HepG2 (cell line): ENCODE measurements at regions not wholly inside any gene's neighbourhood (a gene's known extent, or its start where the extent isn't known, plus 50 kb on each side); places are given as distances from the start of the nearest gene placed in this dataset.

Experiments used
- FOSL2 ChIP-seq: sonication (generic); formaldehyde crosslinking; IDR thresholded peaks from 2 replicates; pipeline ENCODE4 v1.4.0; 2020; ENCODE audit warnings: missing genetic modification reagents
- FOXA3 ChIP-seq: IDR thresholded peaks from 2 replicates; pipeline ENCODE4 v1.6.1; 2016; ENCODE audit warnings: missing genetic modification reagents, missing compliant biosample characterization
- HOXD1 ChIP-seq: sonication (generic); formaldehyde crosslinking; IDR thresholded peaks from 2 replicates; pipeline ENCODE4 v1.5.0; 2020; ENCODE audit warnings: missing genetic modification reagents
- MAF1 ChIP-seq: sonication (generic); formaldehyde crosslinking; IDR thresholded peaks from 2 replicates; pipeline ENCODE4 v1.5.0; 2020; ENCODE audit warnings: missing genetic modification reagents, borderline replicate concordance
- MEIS2 ChIP-seq: sonication (generic); formaldehyde crosslinking; IDR thresholded peaks from 2 replicates; pipeline ENCODE4 v1.9.0; 2021; ENCODE audit warnings: mild to moderate bottlenecking, missing genetic modification reagents
- MIER2 ChIP-seq: IDR thresholded peaks from 2 replicates; pipeline ENCODE4 v1.6.1; 2016; ENCODE audit warnings: missing biosample characterization, missing genetic modification reagents
- MYC ChIP-seq: sonication (generic); formaldehyde crosslinking; IDR thresholded peaks from 2 replicates; pipeline ENCODE4 v1.9.0; 2021; ENCODE audit warnings: missing genetic modification reagents, borderline replicate concordance
- RXRA ChIP-seq: sonication (generic); formaldehyde crosslinking; IDR thresholded peaks from 2 replicates; pipeline ENCODE4 v1.5.1; 2020; ENCODE audit warnings: missing genetic modification reagents
- SALL2 ChIP-seq: sonication (generic); formaldehyde crosslinking; IDR thresholded peaks from 2 replicates; pipeline ENCODE4 v1.8.1; 2023; ENCODE audit warnings: mild to moderate bottlenecking, missing genetic modification reagents, inconsistent platforms
- SMC3 ChIP-seq: IDR thresholded peaks from 2 replicates; pipeline ENCODE4 v1.6.1; 2011; ENCODE audit warnings: low read length, improper control_type of control experiment
- STAG1 ChIP-seq: sonication (generic); formaldehyde crosslinking; IDR thresholded peaks from 2 replicates; pipeline ENCODE4 v1.4.0; 2020; ENCODE audit warnings: missing genetic modification reagents
- TEAD2 ChIP-seq: sonication (generic); formaldehyde crosslinking; IDR thresholded peaks from 2 replicates; pipeline ENCODE4 v1.9.0; 2021; ENCODE audit warnings: missing genetic modification reagents
- ZNF180 ChIP-seq: sonication (generic); formaldehyde crosslinking; IDR thresholded peaks from 2 replicates; pipeline ENCODE4 v1.4.0; 2020; ENCODE audit warnings: low read depth, missing genetic modification reagents, borderline replicate concordance
- ZNF644 ChIP-seq: IDR thresholded peaks from 2 replicates; pipeline ENCODE4 v1.6.1; 2016; ENCODE audit warnings: low read depth
- TF ChIP-seq, protein P1 (sequence below): sonication (generic); formaldehyde crosslinking; conservative IDR thresholded peaks from 2 replicates; pipeline ENCODE4 v1.5.0; 2020; ENCODE audit warnings: missing genetic modification reagents
- TF ChIP-seq, protein P2 (sequence below): sonication (generic); formaldehyde crosslinking; IDR thresholded peaks from 2 replicates; pipeline ENCODE4 v1.4.0; 2020; ENCODE audit warnings: missing genetic modification reagents
- TF ChIP-seq, protein P3 (sequence below): sonication (generic); formaldehyde crosslinking; IDR thresholded peaks from 2 replicates; pipeline ENCODE4 v1.8.1; 2023; ENCODE audit warnings: mild to moderate bottlenecking, inconsistent platforms, moderate library complexity, missing genetic modification reagents, borderline replicate concordance
- TF ChIP-seq, protein P4 (sequence below): sonication (generic); formaldehyde crosslinking; IDR thresholded peaks from 2 replicates; pipeline ENCODE4 v1.4.0; 2020; ENCODE audit warnings: missing genetic modification reagents
- TF ChIP-seq, protein P5 (sequence below): sonication (generic); formaldehyde crosslinking; IDR thresholded peaks from 2 replicates; pipeline ENCODE4 v1.4.0; 2020; ENCODE audit warnings: missing genetic modification reagents, borderline replicate concordance
- TF ChIP-seq, protein P6 (sequence below): sonication (generic); formaldehyde crosslinking; IDR thresholded peaks from 2 replicates; pipeline ENCODE4 v1.5.0; 2020; ENCODE audit warnings: missing genetic modification reagents
- TF ChIP-seq, protein P7 (sequence below): sonication (generic); formaldehyde crosslinking; IDR thresholded peaks from 2 replicates; pipeline ENCODE4 v1.5.0; 2020; ENCODE audit warnings: missing genetic modification reagents

DNA sequence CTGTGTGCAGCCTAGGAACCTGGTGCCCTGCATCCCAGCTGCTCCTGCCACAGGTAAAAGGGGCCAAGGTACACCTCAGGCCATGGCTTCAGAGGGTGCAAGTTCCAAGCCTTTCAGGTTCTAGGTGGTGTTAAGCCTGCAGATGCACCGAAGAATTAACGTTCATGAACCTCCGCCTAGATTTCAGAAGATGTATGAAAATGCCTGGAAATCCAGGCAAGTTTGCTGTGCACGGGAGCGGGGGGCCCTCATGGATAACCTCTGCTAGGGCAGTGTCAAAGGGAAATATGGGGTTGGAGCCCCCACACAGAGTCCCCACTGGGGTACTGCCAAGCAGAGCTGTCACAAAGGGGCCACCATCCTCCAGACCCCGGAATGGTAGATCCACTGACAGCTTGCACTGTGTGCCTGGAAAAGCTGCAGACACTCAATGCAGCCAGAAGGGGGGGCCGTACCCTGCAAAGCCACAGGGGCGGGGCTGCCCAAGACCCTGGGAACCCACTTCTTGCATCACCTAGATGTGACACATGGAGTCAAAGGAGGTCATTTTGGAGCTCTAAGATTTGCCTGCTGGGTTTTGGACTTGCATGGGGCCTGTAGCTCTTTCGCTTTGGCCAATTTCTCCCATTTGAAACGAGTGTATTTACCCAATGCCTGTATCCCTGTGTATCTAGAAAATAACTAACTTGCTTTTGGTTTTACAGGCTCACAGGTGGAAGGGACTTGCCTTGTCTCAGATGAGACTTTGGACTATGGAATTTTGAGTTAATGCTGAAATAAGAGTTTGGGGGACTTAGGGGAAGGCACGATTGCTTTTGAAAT is 145.2 kb upstream of the C1QTNF3 start (continued):
- TF ChIP-seq, protein P1, sequence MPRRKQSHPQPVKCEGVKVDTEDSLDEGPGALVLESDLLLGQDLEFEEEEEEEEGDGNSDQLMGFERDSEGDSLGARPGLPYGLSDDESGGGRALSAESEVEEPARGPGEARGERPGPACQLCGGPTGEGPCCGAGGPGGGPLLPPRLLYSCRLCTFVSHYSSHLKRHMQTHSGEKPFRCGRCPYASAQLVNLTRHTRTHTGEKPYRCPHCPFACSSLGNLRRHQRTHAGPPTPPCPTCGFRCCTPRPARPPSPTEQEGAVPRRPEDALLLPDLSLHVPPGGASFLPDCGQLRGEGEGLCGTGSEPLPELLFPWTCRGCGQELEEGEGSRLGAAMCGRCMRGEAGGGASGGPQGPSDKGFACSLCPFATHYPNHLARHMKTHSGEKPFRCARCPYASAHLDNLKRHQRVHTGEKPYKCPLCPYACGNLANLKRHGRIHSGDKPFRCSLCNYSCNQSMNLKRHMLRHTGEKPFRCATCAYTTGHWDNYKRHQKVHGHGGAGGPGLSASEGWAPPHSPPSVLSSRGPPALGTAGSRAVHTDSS (CRISPR knock-in tag) = 0 out of 2 replicates have a peak, but pooled peaks have one; percentile 82
- 0 out of 2 replicates have a peak, but pooled peaks have one; percentile 71 for TF ChIP-seq TEAD2 (CRISPR knock-in tag)
- TF ChIP-seq, protein P2, sequence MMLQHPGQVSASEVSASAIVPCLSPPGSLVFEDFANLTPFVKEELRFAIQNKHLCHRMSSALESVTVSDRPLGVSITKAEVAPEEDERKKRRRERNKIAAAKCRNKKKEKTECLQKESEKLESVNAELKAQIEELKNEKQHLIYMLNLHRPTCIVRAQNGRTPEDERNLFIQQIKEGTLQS = peak; percentile 42; the same call in 1 of the 2 replicates
- TF ChIP-seq SALL2 (CRISPR knock-in tag) = peak; percentile 49; the same call in 1 of the 2 replicates
- 0 out of 2 replicates have a peak, but pooled peaks have one; percentile 37 for TF ChIP-seq MIER2 (CRISPR knock-in tag)
- peak; percentile 70 for TF ChIP-seq RXRA (CRISPR knock-in tag)
- peak; percentile 45; the same call in 1 of the 2 replicates for TF ChIP-seq MEIS2 (CRISPR knock-in tag)
- TF ChIP-seq, protein P3, sequence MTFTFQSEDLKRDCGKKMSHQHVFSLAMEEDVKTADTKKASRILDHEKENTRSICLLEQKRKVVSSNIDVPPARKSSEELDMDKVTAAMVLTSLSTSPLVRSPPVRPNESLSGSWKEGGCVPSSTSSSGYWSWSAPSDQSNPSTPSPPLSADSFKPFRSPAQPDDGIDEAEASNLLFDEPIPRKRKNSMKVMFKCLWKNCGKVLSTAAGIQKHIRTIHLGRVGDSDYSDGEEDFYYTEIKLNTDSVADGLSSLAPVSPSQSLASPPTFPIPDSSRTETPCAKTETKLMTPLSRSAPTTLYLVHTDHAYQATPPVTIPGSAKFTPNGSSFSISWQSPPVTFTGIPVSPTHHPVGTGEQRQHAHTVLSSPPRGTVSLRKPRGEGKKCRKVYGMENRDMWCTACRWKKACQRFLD = 0 out of 2 replicates have a peak, but pooled peaks have one; percentile 49
- 0 out of 2 replicates have a peak, but pooled peaks have one; percentile 70 for TF ChIP-seq HOXD1 (CRISPR knock-in tag)
- TF ChIP-seq, protein P4, sequence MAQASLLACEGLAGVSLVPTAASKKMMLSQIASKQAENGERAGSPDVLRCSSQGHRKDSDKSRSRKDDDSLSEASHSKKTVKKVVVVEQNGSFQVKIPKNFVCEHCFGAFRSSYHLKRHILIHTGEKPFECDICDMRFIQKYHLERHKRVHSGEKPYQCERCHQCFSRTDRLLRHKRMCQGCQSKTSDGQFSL (CRISPR knock-in tag) = peak; percentile 61; the same call in 1 of the 2 replicates
- 0 out of 2 replicates have a peak, but pooled peaks have one; percentile 65 for TF ChIP-seq ZNF180
- TF ChIP-seq, protein P5, sequence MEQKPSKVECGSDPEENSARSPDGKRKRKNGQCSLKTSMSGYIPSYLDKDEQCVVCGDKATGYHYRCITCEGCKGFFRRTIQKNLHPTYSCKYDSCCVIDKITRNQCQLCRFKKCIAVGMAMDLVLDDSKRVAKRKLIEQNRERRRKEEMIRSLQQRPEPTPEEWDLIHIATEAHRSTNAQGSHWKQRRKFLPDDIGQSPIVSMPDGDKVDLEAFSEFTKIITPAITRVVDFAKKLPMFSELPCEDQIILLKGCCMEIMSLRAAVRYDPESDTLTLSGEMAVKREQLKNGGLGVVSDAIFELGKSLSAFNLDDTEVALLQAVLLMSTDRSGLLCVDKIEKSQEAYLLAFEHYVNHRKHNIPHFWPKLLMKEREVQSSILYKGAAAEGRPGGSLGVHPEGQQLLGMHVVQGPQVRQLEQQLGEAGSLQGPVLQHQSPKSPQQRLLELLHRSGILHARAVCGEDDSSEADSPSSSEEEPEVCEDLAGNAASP (CRISPR knock-in tag) = peak; percentile 70; the same call in 1 of the 2 replicates
- TF ChIP-seq FOXA3 (CRISPR knock-in tag) = peak; percentile 34; the same call in 1 of the 2 replicates
- peak; percentile 28; the same call in 1 of the 2 replicates for TF ChIP-seq SMC3
- peak; percentile 70 for TF ChIP-seq STAG1 (CRISPR knock-in tag)
- TF ChIP-seq, protein P6, sequence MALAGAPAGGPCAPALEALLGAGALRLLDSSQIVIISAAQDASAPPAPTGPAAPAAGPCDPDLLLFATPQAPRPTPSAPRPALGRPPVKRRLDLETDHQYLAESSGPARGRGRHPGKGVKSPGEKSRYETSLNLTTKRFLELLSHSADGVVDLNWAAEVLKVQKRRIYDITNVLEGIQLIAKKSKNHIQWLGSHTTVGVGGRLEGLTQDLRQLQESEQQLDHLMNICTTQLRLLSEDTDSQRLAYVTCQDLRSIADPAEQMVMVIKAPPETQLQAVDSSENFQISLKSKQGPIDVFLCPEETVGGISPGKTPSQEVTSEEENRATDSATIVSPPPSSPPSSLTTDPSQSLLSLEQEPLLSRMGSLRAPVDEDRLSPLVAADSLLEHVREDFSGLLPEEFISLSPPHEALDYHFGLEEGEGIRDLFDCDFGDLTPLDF = peak; percentile 35; the same call in 1 of the 2 replicates
- TF ChIP-seq MAF1 = 0 out of 2 replicates have a peak, but pooled peaks have one; percentile 25
- TF ChIP-seq FOSL2 (CRISPR knock-in tag) = peak; percentile 34; the same call in 1 of the 2 replicates
- TF ChIP-seq MYC (CRISPR knock-in tag) = peak; percentile 54
- TF ChIP-seq ZNF644 = peak; percentile 76
- TF ChIP-seq, protein P7, sequence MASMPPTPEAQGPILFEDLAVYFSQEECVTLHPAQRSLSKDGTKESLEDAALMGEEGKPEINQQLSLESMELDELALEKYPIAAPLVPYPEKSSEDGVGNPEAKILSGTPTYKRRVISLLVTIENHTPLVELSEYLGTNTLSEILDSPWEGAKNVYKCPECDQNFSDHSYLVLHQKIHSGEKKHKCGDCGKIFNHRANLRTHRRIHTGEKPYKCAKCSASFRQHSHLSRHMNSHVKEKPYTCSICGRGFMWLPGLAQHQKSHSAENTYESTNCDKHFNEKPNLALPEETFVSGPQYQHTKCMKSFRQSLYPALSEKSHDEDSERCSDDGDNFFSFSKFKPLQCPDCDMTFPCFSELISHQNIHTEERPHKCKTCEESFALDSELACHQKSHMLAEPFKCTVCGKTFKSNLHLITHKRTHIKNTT (CRISPR knock-in tag) = peak; percentile 86; the same call in 1 of the 2 replicates
